ENCODE measurements at regions not wholly inside any gene's neighbourhood (a gene's known extent, or its start where the extent isn't known, plus 50 kb on each side); places are given as distances from the start of the nearest gene placed in this dataset.

DNA sequence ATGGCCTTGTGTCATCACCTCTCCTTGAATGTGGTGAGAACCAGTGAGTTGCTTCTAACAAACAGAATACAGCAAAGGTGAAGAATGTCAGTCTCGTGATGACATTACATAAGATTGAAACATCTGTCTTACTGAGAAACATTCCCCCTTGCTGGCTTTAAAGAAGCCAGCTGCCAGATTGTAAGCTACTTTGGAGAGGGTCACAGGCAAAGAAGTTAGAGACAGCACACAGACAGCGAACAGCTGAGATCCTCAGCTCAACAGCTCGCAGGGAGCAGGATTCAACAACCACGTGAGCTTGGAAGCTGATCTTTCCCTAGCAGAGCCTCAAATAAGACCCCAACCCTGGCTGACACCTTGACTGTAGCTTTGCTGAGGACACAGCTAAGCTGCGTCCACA, 367.9 kb downstream of the LIG4 start:
- no peaks in the 10 kb centered on the region for H3K9me3 Mint-ChIP-seq (ENCODE audit: unreplicated experiment)
- ChIA-PET CTCF (interaction anchor here (0.7 to 1.3 kb wide), 2 partner anchors 98 to 308 kb away, joined by 3 to 6 read pairs; no protein-coding TSS in a partner anchor), POLR2A (interaction anchor here (0.7 kb wide), 1 partner anchor 182 kb away, joined by 5 read pairs; no protein-coding TSS in a partner anchor)
- no peaks in the 10 kb centered on the region for H3K27me3 Mint-ChIP-seq (ENCODE audit: insufficient read depth, unreplicated experiment)
- no peak overlapping the region for H3K27ac Mint-ChIP-seq (ENCODE audit: low read depth, unreplicated experiment)
- TF ChIP-seq, protein P1, sequence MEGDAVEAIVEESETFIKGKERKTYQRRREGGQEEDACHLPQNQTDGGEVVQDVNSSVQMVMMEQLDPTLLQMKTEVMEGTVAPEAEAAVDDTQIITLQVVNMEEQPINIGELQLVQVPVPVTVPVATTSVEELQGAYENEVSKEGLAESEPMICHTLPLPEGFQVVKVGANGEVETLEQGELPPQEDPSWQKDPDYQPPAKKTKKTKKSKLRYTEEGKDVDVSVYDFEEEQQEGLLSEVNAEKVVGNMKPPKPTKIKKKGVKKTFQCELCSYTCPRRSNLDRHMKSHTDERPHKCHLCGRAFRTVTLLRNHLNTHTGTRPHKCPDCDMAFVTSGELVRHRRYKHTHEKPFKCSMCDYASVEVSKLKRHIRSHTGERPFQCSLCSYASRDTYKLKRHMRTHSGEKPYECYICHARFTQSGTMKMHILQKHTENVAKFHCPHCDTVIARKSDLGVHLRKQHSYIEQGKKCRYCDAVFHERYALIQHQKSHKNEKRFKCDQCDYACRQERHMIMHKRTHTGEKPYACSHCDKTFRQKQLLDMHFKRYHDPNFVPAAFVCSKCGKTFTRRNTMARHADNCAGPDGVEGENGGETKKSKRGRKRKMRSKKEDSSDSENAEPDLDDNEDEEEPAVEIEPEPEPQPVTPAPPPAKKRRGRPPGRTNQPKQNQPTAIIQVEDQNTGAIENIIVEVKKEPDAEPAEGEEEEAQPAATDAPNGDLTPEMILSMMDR (IDR thresholded peaks at IDR 0.05; ENCODE audit: unreplicated experiment), result no peak
- no peak for DNase-seq (ENCODE audit: unreplicated experiment)
- BruUV-seq (replicated peaks), result no TSS peak
- no peaks in the 10 kb centered on the region for H3K4me1 Mint-ChIP-seq (ENCODE audit: insufficient read depth, unreplicated experiment)
- H3K4me3 Mint-ChIP-seq (ENCODE audit: unreplicated experiment), result no peak overlapping the region
- H3K36me3 Mint-ChIP-seq (ENCODE audit: insufficient read depth, unreplicated experiment), result no peaks in the 10 kb centered on the region
- intact Hi-C loops (cut with micrococcal nuclease), result no loop called here

GRCh38 chr13:107846642-107847041, 368.7 kb downstream of the LIG4 start:
- H3K4me1 Mint-ChIP-seq (ENCODE audit: insufficient read depth, unreplicated experiment), result no peaks in the 10 kb centered on the region
- H3K4me3 Mint-ChIP-seq (ENCODE audit: unreplicated experiment), result no peak overlapping the region
- no peaks in the 10 kb centered on the region for H3K9me3 Mint-ChIP-seq (ENCODE audit: unreplicated experiment)
- BruUV-seq (replicated peaks), result no TSS peak
- TF ChIP-seq, protein P1 (IDR thresholded peaks at IDR 0.05; ENCODE audit: unreplicated experiment), result no peak
- CTCF ChIA-PET, result interaction anchor here (1.3 kb wide), 1 partner anchor 309 kb away, joined by 6 read pairs; no protein-coding TSS in a partner anchor
- no peak for DNase-seq (ENCODE audit: unreplicated experiment)
- H3K27ac Mint-ChIP-seq (ENCODE audit: low read depth, unreplicated experiment), result no peak overlapping the region
- POLR2A ChIA-PET, result no interaction called here
- no peaks in the 10 kb centered on the region for H3K27me3 Mint-ChIP-seq (ENCODE audit: insufficient read depth, unreplicated experiment)
- intact Hi-C loops (cut with micrococcal nuclease), result no loop called here
- no peaks in the 10 kb centered on the region for H3K36me3 Mint-ChIP-seq (ENCODE audit: insufficient read depth, unreplicated experiment)

GRCh38 chr13:107845911-107846310, 369.4 kb downstream of the LIG4 start:
- Mint-ChIP-seq H3K4me1 (ENCODE audit: insufficient read depth, unreplicated experiment) (no peaks in the 10 kb centered on the region), H3K27me3 (ENCODE audit: insufficient read depth, unreplicated experiment) (no peaks in the 10 kb centered on the region), H3K36me3 (ENCODE audit: insufficient read depth, unreplicated experiment) (no peaks in the 10 kb centered on the region), H3K4me3 (ENCODE audit: unreplicated experiment) (no peak overlapping the region), H3K27ac (ENCODE audit: low read depth, unreplicated experiment) (no peak overlapping the region), H3K9me3 (ENCODE audit: unreplicated experiment) (no peaks in the 10 kb centered on the region)
- no peak for DNase-seq (ENCODE audit: unreplicated experiment)
- ChIA-PET POLR2A (no interaction called here), CTCF (no interaction called here)
- TF ChIP-seq, protein P1 (IDR thresholded peaks at IDR 0.05; ENCODE audit: unreplicated experiment), result no peak
- intact Hi-C loops (cut with micrococcal nuclease), result no loop called here
- no TSS peak for BruUV-seq (replicated peaks)

DNA sequence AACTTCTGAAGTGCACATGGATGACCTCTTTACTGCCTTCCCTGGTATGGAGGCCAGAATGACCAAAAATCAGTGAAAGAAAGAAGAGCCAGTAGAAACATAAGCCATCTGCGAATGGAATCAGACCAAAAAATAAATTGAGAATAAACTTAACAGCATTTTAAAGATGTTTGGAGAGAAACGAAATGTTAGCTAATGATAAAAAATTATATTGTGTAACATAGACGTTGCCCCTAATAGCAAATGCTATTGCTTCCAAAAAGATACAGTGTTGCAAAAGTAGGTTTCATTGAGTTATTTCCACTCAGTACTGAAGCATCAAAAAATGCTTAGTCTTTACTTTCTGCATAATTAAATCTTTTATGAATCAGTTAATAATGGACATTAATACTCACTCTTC, 371.7 kb downstream of the LIG4 start:
- DNase-seq (ENCODE audit: unreplicated experiment), result no peak
- ChIA-PET POLR2A (no interaction called here), CTCF (interaction anchor here (0.5 kb wide), 1 partner anchor 68 kb away, joined by 3 read pairs; no protein-coding TSS in a partner anchor)
- Mint-ChIP-seq H3K9me3 (ENCODE audit: unreplicated experiment) (no peaks in the 10 kb centered on the region), H3K27ac (ENCODE audit: low read depth, unreplicated experiment) (no peak overlapping the region), H3K4me3 (ENCODE audit: unreplicated experiment) (no peak overlapping the region), H3K4me1 (ENCODE audit: insufficient read depth, unreplicated experiment) (no peaks in the 10 kb centered on the region), H3K36me3 (ENCODE audit: insufficient read depth, unreplicated experiment) (no peaks in the 10 kb centered on the region), H3K27me3 (ENCODE audit: insufficient read depth, unreplicated experiment) (no peaks in the 10 kb centered on the region)
- no TSS peak for BruUV-seq (replicated peaks)
- TF ChIP-seq, protein P1 (IDR thresholded peaks at IDR 0.05; ENCODE audit: unreplicated experiment), result no peak
- intact Hi-C loops (cut with micrococcal nuclease), result no loop called here

All from MCF 10A (cell line).